ENCODE measurements at regions not wholly inside any gene's neighbourhood (a gene's known extent, or its start where the extent isn't known, plus 50 kb on each side); places are given as distances from the start of the nearest gene placed in this dataset.

DNA sequence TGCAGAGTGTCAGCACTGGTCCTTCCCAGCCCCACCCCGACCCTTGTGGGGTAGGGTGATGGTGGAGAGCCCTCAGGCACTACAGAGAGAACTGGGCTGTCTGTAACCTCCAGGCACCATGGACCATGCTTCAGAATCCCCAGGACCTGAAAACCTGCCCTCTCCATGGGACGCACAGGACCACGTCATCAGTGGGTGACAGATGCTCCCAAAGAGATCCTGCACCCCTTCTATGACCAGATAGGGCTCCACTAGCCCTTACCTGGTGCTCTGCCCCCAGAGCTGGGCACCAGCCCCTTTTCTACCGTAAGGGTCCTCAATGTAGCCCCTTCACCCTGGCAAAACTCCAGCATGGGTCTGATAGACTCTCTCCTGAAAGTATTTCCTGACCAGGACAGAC is 165.9 kb upstream of the NECTIN1 start:
- Histone ChIP-seq H3K9ac (ENCODE audit: low read depth, low read length, poor library complexity, severe bottlenecking) (no peak overlapping the region), H2AFZ (ENCODE audit: low read length) (no peak overlapping the region), H3K9me3 (ENCODE audit: insufficient read depth, low read depth, low read length) (no peaks in the 10 kb centered on the region), H3K4me3 (ENCODE audit: low read length, poor library complexity, severe bottlenecking) (no peak overlapping the region), H3F3A (ENCODE audit: low read depth) (no peaks in the 10 kb centered on the region), H3K9me2 (replicated peaks; ENCODE audit: low read depth, low read length) (no peaks in the 10 kb centered on the region), H3K36me3 (ENCODE audit: insufficient read depth, low read length) (no peaks in the 10 kb centered on the region), H3K79me2 (ENCODE audit: insufficient read depth, low read length) (no peaks in the 10 kb centered on the region), H3K27me3 (ENCODE audit: insufficient read depth, low read length, poor library complexity, severe bottlenecking) (no peaks in the 10 kb centered on the region), H3K4me2 (ENCODE audit: low read depth, low read length, poor library complexity, severe bottlenecking) (no peak overlapping the region), H3K4me1 (ENCODE audit: insufficient read depth, low read length, poor library complexity, severe bottlenecking) (peaks cover 45% of the 10 kb centered on the region), H4K20me1 (ENCODE audit: insufficient read depth, low read length, poor library complexity, severe bottlenecking) (no peaks in the 10 kb centered on the region)
- no peak for TF ChIP-seq EZH2phosphoT487 (IDR thresholded peaks at IDR 0.05; ENCODE audit: borderline replicate concordance)
- TF ChIP-seq, protein P1, sequence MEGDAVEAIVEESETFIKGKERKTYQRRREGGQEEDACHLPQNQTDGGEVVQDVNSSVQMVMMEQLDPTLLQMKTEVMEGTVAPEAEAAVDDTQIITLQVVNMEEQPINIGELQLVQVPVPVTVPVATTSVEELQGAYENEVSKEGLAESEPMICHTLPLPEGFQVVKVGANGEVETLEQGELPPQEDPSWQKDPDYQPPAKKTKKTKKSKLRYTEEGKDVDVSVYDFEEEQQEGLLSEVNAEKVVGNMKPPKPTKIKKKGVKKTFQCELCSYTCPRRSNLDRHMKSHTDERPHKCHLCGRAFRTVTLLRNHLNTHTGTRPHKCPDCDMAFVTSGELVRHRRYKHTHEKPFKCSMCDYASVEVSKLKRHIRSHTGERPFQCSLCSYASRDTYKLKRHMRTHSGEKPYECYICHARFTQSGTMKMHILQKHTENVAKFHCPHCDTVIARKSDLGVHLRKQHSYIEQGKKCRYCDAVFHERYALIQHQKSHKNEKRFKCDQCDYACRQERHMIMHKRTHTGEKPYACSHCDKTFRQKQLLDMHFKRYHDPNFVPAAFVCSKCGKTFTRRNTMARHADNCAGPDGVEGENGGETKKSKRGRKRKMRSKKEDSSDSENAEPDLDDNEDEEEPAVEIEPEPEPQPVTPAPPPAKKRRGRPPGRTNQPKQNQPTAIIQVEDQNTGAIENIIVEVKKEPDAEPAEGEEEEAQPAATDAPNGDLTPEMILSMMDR (conservative IDR thresholded peaks at IDR 0.05; ENCODE audit: low read length): no peak

DNA sequence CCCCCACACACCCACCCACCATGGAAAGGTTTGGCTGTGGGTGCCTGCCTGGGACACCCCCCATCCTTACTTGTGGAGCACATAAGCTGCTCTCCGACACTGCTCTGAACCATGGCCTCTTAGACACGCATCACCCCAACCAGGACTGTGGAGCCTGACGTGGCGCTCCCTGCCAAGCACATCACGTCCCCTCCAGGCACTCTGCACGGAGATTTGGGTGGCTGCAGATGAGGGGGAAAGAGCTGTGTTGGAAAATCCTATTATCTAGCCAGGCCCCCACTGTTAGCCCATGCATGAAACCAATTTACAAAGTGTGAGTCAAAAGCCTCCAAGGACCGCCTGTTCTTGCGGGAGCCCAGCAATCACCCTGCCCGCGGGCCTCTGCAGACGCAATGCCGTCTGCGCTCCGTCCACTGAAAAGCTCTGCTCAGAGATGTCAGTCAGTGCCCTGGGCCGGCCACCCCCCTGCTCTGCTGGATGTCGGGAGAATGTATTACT is 163.4 kb upstream of the NECTIN1 start:
- no peaks in the 10 kb centered on the region for H3K79me2 ChIP-seq (ENCODE audit: insufficient read depth, low read length)
- TF ChIP-seq, protein P1 (conservative IDR thresholded peaks at IDR 0.05; ENCODE audit: low read length): no peak
- no peak for TF ChIP-seq EZH2phosphoT487 (IDR thresholded peaks at IDR 0.05; ENCODE audit: borderline replicate concordance)
- H3K4me3 ChIP-seq (ENCODE audit: low read length, poor library complexity, severe bottlenecking): no peak overlapping the region
- H3K9ac ChIP-seq (ENCODE audit: low read depth, low read length, poor library complexity, severe bottlenecking): no peak overlapping the region
- no peaks in the 10 kb centered on the region for H3K9me2 ChIP-seq (replicated peaks; ENCODE audit: low read depth, low read length)
- no peak overlapping the region for H2AFZ ChIP-seq (ENCODE audit: low read length)
- no peak overlapping the region for H3K4me2 ChIP-seq (ENCODE audit: low read depth, low read length, poor library complexity, severe bottlenecking)
- no peaks in the 10 kb centered on the region for H3K9me3 ChIP-seq (ENCODE audit: insufficient read depth, low read depth, low read length)
- no peaks in the 10 kb centered on the region for H3F3A ChIP-seq (ENCODE audit: low read depth)
- H3K27me3 ChIP-seq (ENCODE audit: insufficient read depth, low read length, poor library complexity, severe bottlenecking): no peaks in the 10 kb centered on the region
- H3K4me1 ChIP-seq (ENCODE audit: insufficient read depth, low read length, poor library complexity, severe bottlenecking): peaks cover 62% of the 10 kb centered on the region
- no peaks in the 10 kb centered on the region for H3K36me3 ChIP-seq (ENCODE audit: insufficient read depth, low read length)
- H4K20me1 ChIP-seq (ENCODE audit: insufficient read depth, low read length, poor library complexity, severe bottlenecking): no peaks in the 10 kb centered on the region

DNA sequence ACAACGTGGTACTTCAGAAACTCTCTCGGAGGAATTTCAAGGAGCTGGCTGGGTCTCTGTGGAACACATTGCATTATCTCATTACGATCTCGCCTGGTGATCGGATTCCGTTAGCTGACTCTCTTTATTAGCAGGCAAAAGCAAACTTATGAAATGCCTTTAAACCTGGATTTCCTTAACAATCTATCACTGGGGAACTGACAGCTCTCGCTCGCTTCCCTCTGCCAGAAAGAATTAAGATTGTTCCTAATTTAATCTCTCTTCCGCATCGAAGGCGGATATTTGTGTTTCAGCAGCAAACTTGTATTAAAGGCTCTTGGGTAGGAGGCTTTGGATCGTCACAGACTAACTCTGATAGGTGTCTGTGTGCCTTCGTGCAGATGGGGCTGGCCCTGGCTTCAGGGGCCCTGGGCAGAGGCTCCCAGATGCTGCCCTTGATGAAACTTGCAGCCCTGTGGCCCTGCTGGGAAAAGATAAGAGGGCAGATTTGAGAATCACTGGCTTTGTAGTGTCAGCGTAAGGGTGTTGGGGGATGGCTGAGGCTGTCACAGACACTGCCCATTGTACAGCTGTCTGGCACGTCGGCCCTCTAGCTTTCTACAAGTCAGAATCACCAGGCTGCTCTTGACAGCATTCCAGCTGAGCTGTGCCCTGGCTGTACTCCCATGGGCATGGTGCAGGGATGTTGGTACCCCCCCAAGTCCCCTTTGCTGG is 162.2 kb upstream of the NECTIN1 start:
- TF ChIP-seq EZH2phosphoT487 (IDR thresholded peaks at IDR 0.05; ENCODE audit: borderline replicate concordance): no peak
- TF ChIP-seq, protein P1 (conservative IDR thresholded peaks at IDR 0.05; ENCODE audit: low read length): no peak
- Histone ChIP-seq H4K20me1 (ENCODE audit: insufficient read depth, low read length, poor library complexity, severe bottlenecking) (no peaks in the 10 kb centered on the region), H3F3A (ENCODE audit: low read depth) (no peaks in the 10 kb centered on the region), H3K4me2 (ENCODE audit: low read depth, low read length, poor library complexity, severe bottlenecking) (no peak overlapping the region), H3K9me3 (ENCODE audit: insufficient read depth, low read depth, low read length) (no peaks in the 10 kb centered on the region), H3K9ac (ENCODE audit: low read depth, low read length, poor library complexity, severe bottlenecking) (no peak overlapping the region), H3K27me3 (ENCODE audit: insufficient read depth, low read length, poor library complexity, severe bottlenecking) (no peaks in the 10 kb centered on the region), H3K9me2 (replicated peaks; ENCODE audit: low read depth, low read length) (no peaks in the 10 kb centered on the region), H3K4me1 (ENCODE audit: insufficient read depth, low read length, poor library complexity, severe bottlenecking) (peaks cover 57% of the 10 kb centered on the region), H3K79me2 (ENCODE audit: insufficient read depth, low read length) (no peaks in the 10 kb centered on the region), H3K36me3 (ENCODE audit: insufficient read depth, low read length) (no peaks in the 10 kb centered on the region), H2AFZ (ENCODE audit: low read length) (no peak overlapping the region), H3K4me3 (ENCODE audit: low read length, poor library complexity, severe bottlenecking) (no peak overlapping the region)

Data from Loucy (cell line).